ENCODE measurements at regions not wholly inside any gene's neighbourhood (a gene's known extent, or its start where the extent isn't known, plus 50 kb on each side); places are given as distances from the start of the nearest gene placed in this dataset.

DNA sequence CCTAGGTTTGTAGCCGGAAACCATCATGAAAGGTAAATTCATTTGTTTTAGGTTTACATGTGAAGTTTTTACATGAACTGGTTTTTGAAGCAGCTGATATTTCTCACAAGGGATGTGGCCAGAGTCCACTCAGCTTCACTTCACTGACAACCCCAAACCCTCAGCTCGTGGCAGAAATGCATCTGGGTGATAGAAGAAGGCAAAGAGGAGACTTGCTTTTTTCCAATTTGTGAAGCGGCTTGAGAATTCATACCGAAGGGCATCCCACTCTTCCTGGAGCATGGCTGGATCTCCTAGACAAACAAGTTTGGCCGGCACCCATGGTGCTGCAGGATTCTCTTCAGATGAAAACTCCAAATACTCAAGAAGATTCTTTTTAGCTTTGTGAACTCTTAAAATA is 392.8 kb upstream of the CNR1 start:
- FAIRE-seq: no peak
- ChIA-PET RAD21 (ENCODE audit: unreplicated experiment) (no interaction called here), SMC1A (ENCODE audit: uncharacterized antibody, unreplicated experiment) (interaction anchor here (1.4 to 2.2 kb wide), 2 partner anchors 32 to 70 kb away, joined by 4 to 6 read pairs; no protein-coding TSS in a partner anchor), CTCF (interaction anchor here (0.8 kb wide), 1 partner anchor 10 kb away, joined by 4 read pairs; no protein-coding TSS in a partner anchor), POLR2A (no interaction called here)
- no peak for DNase-seq (ENCODE audit: low read depth, low spot score)
- Histone ChIP-seq H3K27ac (ENCODE audit: control insufficient read depth, insufficient read depth) (no peak overlapping the region), H3K9me3 (replicated peaks; ENCODE audit: control insufficient read depth, insufficient read depth, low read length) (no peaks in the 10 kb centered on the region; the same call in 1 of the 3 replicates), H3K4me1 (ENCODE audit: control insufficient read depth, insufficient read depth, low read length) (no peaks in the 10 kb centered on the region), H3K79me2 (ENCODE audit: control insufficient read depth, insufficient read depth, low read length) (no peaks in the 10 kb centered on the region), H2AFZ (ENCODE audit: control insufficient read depth, low read depth, low read length) (no peak overlapping the region), H3K9ac (ENCODE audit: control insufficient read depth, insufficient read depth, low read length) (no peak overlapping the region), H4K20me1 (ENCODE audit: control insufficient read depth, insufficient read depth) (no peaks in the 10 kb centered on the region), H3K36me3 (ENCODE audit: control insufficient read depth in 2 of 2, insufficient read depth in 2 of 2, low read length in 1 of 2) (no peaks in the 10 kb centered on the region), H3K27me3 (replicated peaks in 1 of 2; ENCODE audit: control insufficient read depth in 2 of 2, insufficient read depth in 2 of 2, low read length in 1 of 2) (no peaks in the 10 kb centered on the region), H3K4me2 (ENCODE audit: control insufficient read depth, insufficient read depth) (no peak overlapping the region), H3K4me3 (no peak overlapping the region)
- no TSS peak for BruUV-seq (replicated peaks)
- in situ Hi-C loops (cut with MboI): no loop called here
- no peak for ATAC-seq
- TF ChIP-seq SPI1 (IDR thresholded peaks at IDR 0.05; ENCODE audit: borderline replicate concordance, insufficient read depth, low read depth, low read length) (no peak), MYB (IDR thresholded peaks at IDR 0.05; ENCODE audit: borderline replicate concordance, low read depth, low read length) (no peak), CBX5 (IDR thresholded peaks at IDR 0.05; ENCODE audit: low read depth) (no peak), CREB1 (IDR thresholded peaks at IDR 0.05; ENCODE audit: low read depth) (no peak), RELA (IDR thresholded peaks at IDR 0.05; ENCODE audit: borderline replicate concordance, partially characterized antibody) (no peak), SREBF2 (IDR thresholded peaks at IDR 0.05; ENCODE audit: low read length) (no peak), EGR1 (IDR thresholded peaks at IDR 0.05; ENCODE audit: borderline replicate concordance in 1 of 2, low read depth in 2 of 2, low read length in 2 of 2) (no peak), MYC (IDR thresholded peaks at IDR 0.05; ENCODE audit: insufficient read depth, insufficient read length, insufficient replicate concordance, low read length, severe bottlenecking) (no peak)
- TF ChIP-seq, protein P1, sequence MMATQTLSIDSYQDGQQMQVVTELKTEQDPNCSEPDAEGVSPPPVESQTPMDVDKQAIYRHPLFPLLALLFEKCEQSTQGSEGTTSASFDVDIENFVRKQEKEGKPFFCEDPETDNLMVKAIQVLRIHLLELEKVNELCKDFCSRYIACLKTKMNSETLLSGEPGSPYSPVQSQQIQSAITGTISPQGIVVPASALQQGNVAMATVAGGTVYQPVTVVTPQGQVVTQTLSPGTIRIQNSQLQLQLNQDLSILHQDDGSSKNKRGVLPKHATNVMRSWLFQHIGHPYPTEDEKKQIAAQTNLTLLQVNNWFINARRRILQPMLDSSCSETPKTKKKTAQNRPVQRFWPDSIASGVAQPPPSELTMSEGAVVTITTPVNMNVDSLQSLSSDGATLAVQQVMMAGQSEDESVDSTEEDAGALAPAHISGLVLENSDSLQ (IDR thresholded peaks at IDR 0.05): no peak
- 73% methylated on average over 5 of the region's 5 CpGs for WGBS (ENCODE audit: insufficient coverage, insufficient replicate concordance, low lambda C conversion rate, missing lambda C conversion rate)
- intact Hi-C loops (cut with micrococcal nuclease; ENCODE audit: unreplicated experiment): no loop called here
